Neural cell (in vitro differentiated cells): ENCODE measurements at regions not wholly inside any gene's neighbourhood (a gene's known extent, or its start where the extent isn't known, plus 50 kb on each side); places are given as distances from the start of the nearest gene placed in this dataset.

ENCODE experiments used
- EP300 ChIP-seq: fragments of 450-650 bp; conservative IDR thresholded peaks from 2 replicates; pipeline ENCODE4 v1.6.1; 2014; ENCODE audit warnings: antibody characterized with exemption, mild to moderate bottlenecking, moderate library complexity; ENCODE audit not compliant: poor library complexity, severe bottlenecking
- POLR2AphosphoS5 ChIP-seq: IDR thresholded peaks from 2 replicates; pipeline ENCODE4 v1.6.1; 2012
- SMC3 ChIP-seq: fragments of 450-650 bp; conservative IDR thresholded peaks from 2 replicates; pipeline ENCODE4 v1.6.1; 2014; ENCODE audit warnings: antibody characterized with exemption, mild to moderate bottlenecking, moderate library complexity; ENCODE audit not compliant: poor library complexity
- TF ChIP-seq, protein P1 (sequence below): fragments of 450-650 bp; IDR thresholded peaks from 2 replicates; pipeline ENCODE4 v1.5.1; 2014; ENCODE audit warnings: antibody characterized with exemption, mild to moderate bottlenecking, moderate library complexity; ENCODE audit not compliant: poor library complexity, severe bottlenecking
- TF ChIP-seq, protein P2 (sequence below): IDR thresholded peaks from 2 replicates; pipeline ENCODE4 v1.6.1; 2012; ENCODE audit warnings: borderline replicate concordance

DNA sequence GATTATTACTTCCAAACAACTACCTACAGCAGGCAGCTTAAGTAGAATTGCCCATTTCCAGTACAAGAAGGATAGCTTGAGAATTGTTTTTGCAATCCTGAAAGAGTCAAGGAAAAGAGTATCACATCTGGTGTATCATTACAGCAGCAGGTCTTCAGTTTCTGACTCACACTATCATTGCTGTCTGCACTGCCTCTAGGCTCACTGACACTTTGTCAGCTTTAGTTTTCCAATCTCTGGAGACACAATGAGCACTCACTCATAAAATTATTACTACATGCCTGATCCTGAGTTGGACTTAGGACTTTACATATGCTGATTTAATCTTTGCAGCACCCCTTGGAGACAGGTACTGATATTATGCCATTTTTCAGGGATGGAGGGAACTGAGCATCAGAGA, 244.6 kb upstream of the BOD1L1 start:
- TF ChIP-seq POLR2AphosphoS5 = no peak
- TF ChIP-seq, protein P1, sequence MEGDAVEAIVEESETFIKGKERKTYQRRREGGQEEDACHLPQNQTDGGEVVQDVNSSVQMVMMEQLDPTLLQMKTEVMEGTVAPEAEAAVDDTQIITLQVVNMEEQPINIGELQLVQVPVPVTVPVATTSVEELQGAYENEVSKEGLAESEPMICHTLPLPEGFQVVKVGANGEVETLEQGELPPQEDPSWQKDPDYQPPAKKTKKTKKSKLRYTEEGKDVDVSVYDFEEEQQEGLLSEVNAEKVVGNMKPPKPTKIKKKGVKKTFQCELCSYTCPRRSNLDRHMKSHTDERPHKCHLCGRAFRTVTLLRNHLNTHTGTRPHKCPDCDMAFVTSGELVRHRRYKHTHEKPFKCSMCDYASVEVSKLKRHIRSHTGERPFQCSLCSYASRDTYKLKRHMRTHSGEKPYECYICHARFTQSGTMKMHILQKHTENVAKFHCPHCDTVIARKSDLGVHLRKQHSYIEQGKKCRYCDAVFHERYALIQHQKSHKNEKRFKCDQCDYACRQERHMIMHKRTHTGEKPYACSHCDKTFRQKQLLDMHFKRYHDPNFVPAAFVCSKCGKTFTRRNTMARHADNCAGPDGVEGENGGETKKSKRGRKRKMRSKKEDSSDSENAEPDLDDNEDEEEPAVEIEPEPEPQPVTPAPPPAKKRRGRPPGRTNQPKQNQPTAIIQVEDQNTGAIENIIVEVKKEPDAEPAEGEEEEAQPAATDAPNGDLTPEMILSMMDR = no peak
- TF ChIP-seq EP300 = no peak
- TF ChIP-seq SMC3 = no peak
- TF ChIP-seq, protein P2, sequence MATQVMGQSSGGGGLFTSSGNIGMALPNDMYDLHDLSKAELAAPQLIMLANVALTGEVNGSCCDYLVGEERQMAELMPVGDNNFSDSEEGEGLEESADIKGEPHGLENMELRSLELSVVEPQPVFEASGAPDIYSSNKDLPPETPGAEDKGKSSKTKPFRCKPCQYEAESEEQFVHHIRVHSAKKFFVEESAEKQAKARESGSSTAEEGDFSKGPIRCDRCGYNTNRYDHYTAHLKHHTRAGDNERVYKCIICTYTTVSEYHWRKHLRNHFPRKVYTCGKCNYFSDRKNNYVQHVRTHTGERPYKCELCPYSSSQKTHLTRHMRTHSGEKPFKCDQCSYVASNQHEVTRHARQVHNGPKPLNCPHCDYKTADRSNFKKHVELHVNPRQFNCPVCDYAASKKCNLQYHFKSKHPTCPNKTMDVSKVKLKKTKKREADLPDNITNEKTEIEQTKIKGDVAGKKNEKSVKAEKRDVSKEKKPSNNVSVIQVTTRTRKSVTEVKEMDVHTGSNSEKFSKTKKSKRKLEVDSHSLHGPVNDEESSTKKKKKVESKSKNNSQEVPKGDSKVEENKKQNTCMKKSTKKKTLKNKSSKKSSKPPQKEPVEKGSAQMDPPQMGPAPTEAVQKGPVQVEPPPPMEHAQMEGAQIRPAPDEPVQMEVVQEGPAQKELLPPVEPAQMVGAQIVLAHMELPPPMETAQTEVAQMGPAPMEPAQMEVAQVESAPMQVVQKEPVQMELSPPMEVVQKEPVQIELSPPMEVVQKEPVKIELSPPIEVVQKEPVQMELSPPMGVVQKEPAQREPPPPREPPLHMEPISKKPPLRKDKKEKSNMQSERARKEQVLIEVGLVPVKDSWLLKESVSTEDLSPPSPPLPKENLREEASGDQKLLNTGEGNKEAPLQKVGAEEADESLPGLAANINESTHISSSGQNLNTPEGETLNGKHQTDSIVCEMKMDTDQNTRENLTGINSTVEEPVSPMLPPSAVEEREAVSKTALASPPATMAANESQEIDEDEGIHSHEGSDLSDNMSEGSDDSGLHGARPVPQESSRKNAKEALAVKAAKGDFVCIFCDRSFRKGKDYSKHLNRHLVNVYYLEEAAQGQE = no peak
